GM21737 (cell line): ENCODE measurements at regions not wholly inside any gene's neighbourhood (a gene's known extent, or its start where the extent isn't known, plus 50 kb on each side); places are given as distances from the start of the nearest gene placed in this dataset.

ENCODE experiments used
- ATAC-seq: cut with Tn5 transposase; IDR thresholded peaks from one replicate; pipeline ENCODE4 v1.9.1; 2021; ENCODE audit warnings: mild to moderate bottlenecking, moderate library complexity; ENCODE audit not compliant: unreplicated experiment

- no peak for ATAC-seq
Observed at GRCh38 chr15:39108021-39108420, 472.9 kb upstream of the THBS1 start.

- ATAC-seq: no peak
Observed at GRCh38 chr15:39110336-39110735, 470.5 kb upstream of the THBS1 start.

GRCh38 chr15:39110746-39111145 lies 470.1 kb upstream of the THBS1 start:
- no peak for ATAC-seq

GRCh38 chr15:39113741-39114140 lies 467.1 kb upstream of the THBS1 start:
- ATAC-seq: no peak

- ATAC-seq: no peak
Observed at GRCh38 chr15:39114690-39115378, 466.0 kb upstream of the THBS1 start.

GRCh38 chr15:39115379-39116057 lies 465.4 kb upstream of the THBS1 start:
- ATAC-seq: no peak

GRCh38 chr15:39118510-39118909 lies 462.4 kb upstream of the THBS1 start:
- no peak for ATAC-seq

- ATAC-seq: no peak
Observed at GRCh38 chr15:39124155-39124552, 456.7 kb upstream of the THBS1 start.

GRCh38 chr15:39124553-39125171 lies 456.2 kb upstream of the THBS1 start:
- no peak for ATAC-seq

- no peak for ATAC-seq
Observed at GRCh38 chr15:39125226-39125625, 455.7 kb upstream of the THBS1 start.

- no peak for ATAC-seq
Observed at GRCh38 chr15:39125904-39126303, 455.0 kb upstream of the THBS1 start.

- no peak for ATAC-seq
Observed at GRCh38 chr15:39127151-39127790, 453.6 kb upstream of the THBS1 start.

- no peak for ATAC-seq
Observed at GRCh38 chr15:39127925-39128617, 452.8 kb upstream of the THBS1 start.

- no peak for ATAC-seq
Observed at GRCh38 chr15:39128746-39129145, 452.1 kb upstream of the THBS1 start.

GRCh38 chr15:39130556-39131379 lies 450.1 kb upstream of the THBS1 start:
- no peak for ATAC-seq

GRCh38 chr15:39131609-39132008 lies 449.3 kb upstream of the THBS1 start:
- ATAC-seq: no peak

GRCh38 chr15:39132070-39132469 lies 448.8 kb upstream of the THBS1 start:
- ATAC-seq: no peak

- ATAC-seq: no peak
Observed at GRCh38 chr15:39132954-39133600, 447.8 kb upstream of the THBS1 start.

GRCh38 chr15:39134282-39134681 lies 446.6 kb upstream of the THBS1 start:
- no peak for ATAC-seq

- no peak for ATAC-seq
Observed at GRCh38 chr15:39135989-39136388, 444.9 kb upstream of the THBS1 start.
